Testis (tissue), 2 donors: ENCODE measurements at regions not wholly inside any gene's neighbourhood (a gene's known extent, or its start where the extent isn't known, plus 50 kb on each side); places are given as distances from the start of the nearest gene placed in this dataset.

ENCODE experiments used
- CTCF ChIP-seq, 3 experiments: fragments of 450-650 bp in 2 of 3; fragments of 200-600 bp in 1 of 3; sonication (generic) in 1 of 3; IDR thresholded peaks; one replicate each; pipeline ENCODE4 v1.5.1; 2016 to 2019; ENCODE audit warnings: antibody characterized with exemption in 3 of 3, mild to moderate bottlenecking in 2 of 3, moderate library complexity in 1 of 3
- POLR2A ChIP-seq: fragments of 450-650 bp; IDR thresholded peaks from one replicate; pipeline ENCODE4 v1.6.1; 2017; ENCODE audit warnings: antibody characterized with exemption, mild to moderate bottlenecking, moderate library complexity

GRCh38 chr2:56757884-56758545, 574.2 kb downstream of the CCDC85A start:
- no peak for TF ChIP-seq CTCF (IDR thresholded peaks at IDR 0.05)
- no peak for TF ChIP-seq POLR2A
